ENCODE measurements at regions not wholly inside any gene's neighbourhood (a gene's known extent, or its start where the extent isn't known, plus 50 kb on each side); places are given as distances from the start of the nearest gene placed in this dataset.

DNA sequence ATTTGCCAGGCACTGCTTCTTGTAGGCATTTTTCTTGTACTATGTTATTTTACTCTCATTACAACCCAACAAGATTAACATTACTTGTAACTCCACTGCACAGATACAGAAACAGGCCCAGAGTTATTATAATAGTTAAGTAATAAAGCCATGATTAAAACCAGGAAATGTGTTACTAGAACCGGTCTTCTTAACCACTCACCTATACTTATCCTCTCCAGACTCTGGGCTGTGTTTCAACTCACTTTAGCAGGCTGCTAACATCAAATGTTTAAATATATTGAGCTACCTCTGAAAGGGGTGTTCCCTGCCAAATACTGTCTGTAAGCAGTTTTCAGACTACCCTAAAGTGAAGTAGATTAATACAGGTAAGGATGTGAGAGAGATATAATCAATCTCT is 1227.8 kb downstream of the SORCS3 start:
- DNase-seq (ENCODE audit: low spot score): no peak
- TF ChIP-seq, protein P1, sequence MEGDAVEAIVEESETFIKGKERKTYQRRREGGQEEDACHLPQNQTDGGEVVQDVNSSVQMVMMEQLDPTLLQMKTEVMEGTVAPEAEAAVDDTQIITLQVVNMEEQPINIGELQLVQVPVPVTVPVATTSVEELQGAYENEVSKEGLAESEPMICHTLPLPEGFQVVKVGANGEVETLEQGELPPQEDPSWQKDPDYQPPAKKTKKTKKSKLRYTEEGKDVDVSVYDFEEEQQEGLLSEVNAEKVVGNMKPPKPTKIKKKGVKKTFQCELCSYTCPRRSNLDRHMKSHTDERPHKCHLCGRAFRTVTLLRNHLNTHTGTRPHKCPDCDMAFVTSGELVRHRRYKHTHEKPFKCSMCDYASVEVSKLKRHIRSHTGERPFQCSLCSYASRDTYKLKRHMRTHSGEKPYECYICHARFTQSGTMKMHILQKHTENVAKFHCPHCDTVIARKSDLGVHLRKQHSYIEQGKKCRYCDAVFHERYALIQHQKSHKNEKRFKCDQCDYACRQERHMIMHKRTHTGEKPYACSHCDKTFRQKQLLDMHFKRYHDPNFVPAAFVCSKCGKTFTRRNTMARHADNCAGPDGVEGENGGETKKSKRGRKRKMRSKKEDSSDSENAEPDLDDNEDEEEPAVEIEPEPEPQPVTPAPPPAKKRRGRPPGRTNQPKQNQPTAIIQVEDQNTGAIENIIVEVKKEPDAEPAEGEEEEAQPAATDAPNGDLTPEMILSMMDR (IDR thresholded peaks at IDR 0.05; ENCODE audit: extremely low read depth, missing control alignments): no peak

DNA sequence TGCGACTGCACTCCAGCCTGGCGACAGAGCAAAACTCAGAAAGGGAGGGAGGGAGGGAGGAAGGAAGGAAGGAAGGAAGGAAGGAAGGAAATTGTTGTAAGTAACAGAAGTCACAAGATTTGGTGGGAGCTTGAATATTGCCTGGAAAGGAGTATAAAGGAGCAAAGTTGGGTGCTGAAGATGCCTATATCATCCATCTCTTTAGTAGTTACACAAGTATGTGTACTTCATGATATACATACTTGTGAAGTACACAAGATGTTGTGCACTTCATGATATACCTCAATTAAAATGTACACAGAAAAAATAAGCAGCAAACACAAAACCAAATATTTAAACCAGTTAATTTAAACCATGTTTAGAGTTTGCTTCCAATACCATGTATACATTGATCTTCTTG is 1223.8 kb downstream of the SORCS3 start:
- TF ChIP-seq, protein P1 (IDR thresholded peaks at IDR 0.05; ENCODE audit: extremely low read depth, missing control alignments): no peak
- DNase-seq (ENCODE audit: low spot score): no peak

DNA sequence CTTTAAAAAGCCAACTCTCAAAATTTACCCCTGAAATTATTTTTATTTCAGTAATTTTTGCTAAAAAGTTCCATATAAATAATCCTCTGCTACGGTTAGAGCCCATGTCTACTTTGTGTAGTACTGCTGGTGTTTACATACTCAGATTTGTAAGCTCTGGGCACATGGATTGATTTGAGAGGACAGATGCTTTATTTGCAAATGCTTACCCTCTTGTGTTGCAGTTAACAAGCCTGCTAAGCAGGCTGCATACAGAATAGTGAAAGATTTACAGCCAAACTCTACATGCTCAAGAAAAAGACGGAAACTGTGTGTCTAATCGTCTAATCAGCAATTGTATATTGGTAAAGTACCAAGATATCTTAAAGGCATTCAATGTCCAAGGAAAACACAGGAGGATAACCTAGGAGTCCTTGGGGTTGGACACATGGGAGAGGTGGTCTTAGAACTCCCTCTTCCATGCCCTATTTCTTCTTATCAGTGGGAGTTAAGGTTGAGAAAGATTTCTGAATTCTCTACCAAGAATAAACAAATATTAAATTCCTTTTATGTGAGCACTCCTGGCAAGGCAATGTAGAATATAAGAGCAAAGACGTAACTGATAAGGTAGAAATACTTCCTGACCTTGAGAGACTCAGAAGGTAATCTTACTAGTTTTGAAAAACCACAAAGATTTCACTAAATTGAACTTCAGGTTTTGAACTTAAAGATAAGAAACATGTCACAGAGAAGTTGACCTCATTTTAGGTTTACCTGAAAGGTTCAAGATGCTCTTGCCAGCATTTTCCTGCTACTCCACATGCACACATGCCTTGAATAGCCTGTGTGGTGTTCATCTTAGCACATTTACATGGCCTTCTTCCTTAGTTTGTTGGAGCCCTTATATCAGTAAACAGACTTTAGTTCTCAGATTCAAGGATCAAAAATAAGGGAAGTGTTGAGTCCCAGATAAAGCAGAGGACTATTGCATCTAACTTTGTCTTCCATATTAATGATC is 1216.5 kb downstream of the SORCS3 start:
- no peak for DNase-seq (ENCODE audit: low spot score)
- TF ChIP-seq, protein P1 (IDR thresholded peaks at IDR 0.05; ENCODE audit: extremely low read depth, missing control alignments): no peak

DNA sequence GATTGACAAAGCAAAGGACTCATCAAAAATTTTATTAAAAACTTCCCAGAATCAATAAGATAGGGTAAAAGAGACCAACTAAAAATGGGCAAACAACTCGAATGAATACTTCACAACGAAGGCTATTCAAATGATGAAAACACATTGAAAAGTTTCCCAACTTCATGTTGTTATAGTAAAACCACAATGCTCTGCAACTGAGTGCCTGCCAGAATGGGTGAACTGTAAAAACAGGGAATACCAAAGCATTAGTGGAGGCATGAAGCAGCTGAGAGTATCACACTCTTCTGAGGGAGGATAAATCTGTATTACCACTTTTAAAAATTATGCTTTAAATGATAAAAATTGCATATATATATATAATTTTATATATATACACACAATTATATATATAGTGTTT is 1214.7 kb downstream of the SORCS3 start:
- no peak for DNase-seq (ENCODE audit: low spot score)
- TF ChIP-seq, protein P1 (IDR thresholded peaks at IDR 0.05; ENCODE audit: extremely low read depth, missing control alignments): no peak

DNA sequence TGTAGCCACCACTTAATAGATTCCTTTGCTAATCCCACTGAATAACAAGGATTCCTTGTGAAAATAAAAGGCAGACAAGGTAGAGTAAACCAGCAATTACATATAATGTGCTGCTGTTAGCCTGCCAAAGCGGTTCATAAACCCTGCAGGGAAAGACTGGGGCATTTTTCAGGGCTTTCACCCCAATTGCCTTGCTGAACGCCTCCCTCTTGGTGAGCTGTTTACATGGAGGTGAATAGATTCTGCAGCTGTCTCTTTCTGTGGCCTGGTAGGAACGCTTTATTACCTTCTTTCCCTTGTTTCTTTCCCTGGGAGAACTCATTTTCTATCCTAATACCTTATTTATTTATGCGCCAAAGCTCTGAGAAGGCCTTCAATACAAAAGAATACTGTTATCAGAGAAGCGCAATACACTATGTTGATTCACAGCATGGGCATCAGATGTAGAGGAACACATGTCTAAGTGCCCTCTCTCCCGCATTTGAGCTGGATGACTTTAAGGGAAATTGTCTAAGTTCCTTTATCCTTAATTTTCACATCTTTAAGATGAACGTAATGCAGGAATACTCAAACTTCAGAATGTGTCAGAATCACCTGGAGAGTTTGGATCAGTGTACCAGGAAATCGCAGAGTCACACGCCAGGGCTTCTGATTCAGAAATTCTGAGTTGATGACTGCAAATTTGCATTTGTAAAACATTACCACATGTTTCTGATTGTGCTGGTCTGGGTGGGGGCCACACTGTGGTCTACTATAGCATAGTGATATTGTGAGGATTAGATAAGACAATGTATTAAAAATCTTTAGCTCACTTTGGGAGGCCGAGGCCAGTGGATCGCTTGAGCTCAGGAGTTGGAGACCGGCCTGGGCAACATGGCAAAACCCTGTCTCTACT is 1203.8 kb downstream of the SORCS3 start:
- TF ChIP-seq, protein P1 (IDR thresholded peaks at IDR 0.05; ENCODE audit: extremely low read depth, missing control alignments): no peak
- no peak for DNase-seq (ENCODE audit: low spot score)

DNA sequence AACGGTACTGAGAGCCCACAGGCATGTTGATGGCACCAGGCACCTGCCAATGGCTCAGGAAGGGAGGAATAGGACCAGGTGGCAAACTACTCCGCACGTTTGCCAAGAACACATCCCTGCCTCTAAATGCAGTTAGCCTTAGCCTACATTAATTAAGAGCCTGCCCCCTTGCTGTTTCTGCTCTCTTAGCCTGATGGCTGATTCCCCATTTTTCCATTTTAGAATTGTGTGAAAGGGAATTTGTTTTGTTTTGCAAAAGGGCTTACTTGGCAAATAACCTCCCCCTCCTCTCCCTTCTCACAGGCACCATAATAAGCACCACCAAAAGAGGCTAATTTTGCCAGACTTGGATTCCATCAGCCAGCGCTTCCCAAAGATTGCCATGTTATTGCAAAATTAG is 1203.2 kb downstream of the SORCS3 start:
- DNase-seq (ENCODE audit: low spot score): no peak
- TF ChIP-seq, protein P1 (IDR thresholded peaks at IDR 0.05; ENCODE audit: extremely low read depth, missing control alignments): no peak

DNA sequence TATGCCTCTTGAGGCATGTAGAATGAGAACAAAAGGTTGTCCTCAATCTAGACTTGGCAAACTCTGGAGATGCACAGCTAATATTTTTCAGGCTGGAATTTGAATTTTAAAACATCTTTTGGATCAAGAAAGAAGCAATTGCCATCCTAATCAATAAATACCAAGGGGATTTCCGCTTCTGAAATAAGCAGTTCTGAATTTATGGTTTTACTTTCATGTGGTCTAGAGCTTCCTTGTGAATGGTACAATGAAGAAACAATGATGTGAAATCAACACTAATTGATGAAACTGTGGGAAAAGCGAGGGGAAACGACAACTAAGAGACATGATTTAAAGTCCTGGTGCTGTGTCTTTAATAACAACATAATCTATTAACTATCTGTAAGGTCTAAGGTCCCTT is 1202.7 kb downstream of the SORCS3 start:
- no peak for DNase-seq (ENCODE audit: low spot score)
- TF ChIP-seq, protein P1 (IDR thresholded peaks at IDR 0.05; ENCODE audit: extremely low read depth, missing control alignments): no peak

Data from GM20000 (cell line).